ENCODE measurements at regions not wholly inside any gene's neighbourhood (a gene's known extent, or its start where the extent isn't known, plus 50 kb on each side); places are given as distances from the start of the nearest gene placed in this dataset.

- DNase-seq, result no peak
Measured at GRCh38 chr1:193555662-193556441, 369.4 kb upstream of the B3GALT2 start.

GRCh38 chr1:193553564-193553963 is 367.2 kb upstream of the B3GALT2 start:
- DNase-seq, result no peak

- DNase-seq, result no peak
Measured at GRCh38 chr1:193552274-193552673, 365.9 kb upstream of the B3GALT2 start.

GRCh38 chr1:193549081-193549480 is 362.7 kb upstream of the B3GALT2 start:
- DNase-seq, result no peak

- no peak for DNase-seq
Measured at GRCh38 chr1:193545171-193545570, 358.8 kb upstream of the B3GALT2 start.

GRCh38 chr1:193543259-193543658 is 356.8 kb upstream of the B3GALT2 start:
- DNase-seq, result no peak

- DNase-seq, result no peak
Measured at GRCh38 chr1:193542690-193543089, 356.3 kb upstream of the B3GALT2 start.

- DNase-seq, result peak; percentile 32
Measured at GRCh38 chr1:193540511-193540910, 354.1 kb upstream of the B3GALT2 start.

- peak; percentile 47 for DNase-seq
Measured at GRCh38 chr1:193539731-193540459, 353.5 kb upstream of the B3GALT2 start.

- DNase-seq, result peak; percentile 9
Measured at GRCh38 chr1:193538680-193539079, 352.3 kb upstream of the B3GALT2 start.

GRCh38 chr1:193538003-193538354 is 351.6 kb upstream of the B3GALT2 start:
- no peak for DNase-seq

- DNase-seq, result peak; percentile 87
Measured at GRCh38 chr1:193537266-193538002, 351.0 kb upstream of the B3GALT2 start.

- DNase-seq, result no peak
Measured at GRCh38 chr1:193533853-193534252, 347.4 kb upstream of the B3GALT2 start.

GRCh38 chr1:193525917-193526710 is 339.7 kb upstream of the B3GALT2 start:
- no peak for DNase-seq

- DNase-seq, result no peak
Measured at GRCh38 chr1:193525411-193525810, 339.0 kb upstream of the B3GALT2 start.

- DNase-seq, result no peak
Measured at GRCh38 chr1:193524616-193525015, 338.2 kb upstream of the B3GALT2 start.

- no peak for DNase-seq
Measured at GRCh38 chr1:193524021-193524420, 337.6 kb upstream of the B3GALT2 start.

- no peak for DNase-seq
Measured at GRCh38 chr1:193520472-193520871, 334.1 kb upstream of the B3GALT2 start.

- DNase-seq, result no peak
Measured at GRCh38 chr1:193519922-193520321, 333.5 kb upstream of the B3GALT2 start.

GRCh38 chr1:193516755-193517388 is 330.5 kb upstream of the B3GALT2 start:
- peak; percentile 10 for DNase-seq

GRCh38 chr1:193514397-193514796 is 328.0 kb upstream of the B3GALT2 start:
- DNase-seq, result no peak

- no peak for DNase-seq
Measured at GRCh38 chr1:193513032-193513431, 326.6 kb upstream of the B3GALT2 start.
